Stimulated activated CD8-positive, alpha-beta memory T cell treated with anti-CD3 and anti-CD28 coated beads, Interleukin-4, amount 100 ng/mL, for 48 hours (primary cell): ENCODE measurements at regions not wholly inside any gene's neighbourhood (a gene's known extent, or its start where the extent isn't known, plus 50 kb on each side); places are given as distances from the start of the nearest gene placed in this dataset.
"Not testable (repeated sequence)": the region's sequence is repeated elsewhere in the genome, so short reads cannot be mapped to it uniquely, and the experiment has no call there.

Source experiments
- DNase-seq: peaks from one replicate; pipeline ENCODE4 v3.0.0-alpha.2; 2020

GRCh38 chr11:82191695-82192094 lies 542.0 kb downstream of the FAM181B start:
- no peak for DNase-seq

- DNase-seq: no peak
Observed at GRCh38 chr11:82185925-82186324, 547.7 kb downstream of the FAM181B start.

- no peak for DNase-seq
Observed at GRCh38 chr11:82184966-82185365, 548.7 kb downstream of the FAM181B start.

- no peak for DNase-seq
Observed at GRCh38 chr11:82183346-82183745, 550.3 kb downstream of the FAM181B start.

- not testable (repeated sequence) for DNase-seq
Observed at GRCh38 chr11:82182697-82183096, 551.0 kb downstream of the FAM181B start.

GRCh38 chr11:82181796-82182195 lies 551.9 kb downstream of the FAM181B start:
- DNase-seq: not testable (repeated sequence)

GRCh38 chr11:82176945-82177344 lies 556.7 kb downstream of the FAM181B start:
- no peak for DNase-seq

- no peak for DNase-seq
Observed at GRCh38 chr11:82176365-82176764, 557.3 kb downstream of the FAM181B start.

GRCh38 chr11:82174610-82175009 lies 559.1 kb downstream of the FAM181B start:
- DNase-seq: no peak

GRCh38 chr11:82146789-82147188 lies 586.9 kb downstream of the FAM181B start:
- DNase-seq: no peak

- no peak for DNase-seq
Observed at GRCh38 chr11:82118946-82119345, 614.7 kb downstream of the FAM181B start.

GRCh38 chr11:82117362-82117761 lies 616.3 kb downstream of the FAM181B start:
- no peak for DNase-seq

- DNase-seq: no peak
Observed at GRCh38 chr11:82105331-82105998, 628.2 kb downstream of the FAM181B start.

- DNase-seq: no peak
Observed at GRCh38 chr11:82092904-82093303, 640.8 kb downstream of the FAM181B start.

- no peak for DNase-seq
Observed at GRCh38 chr11:82089426-82089825, 644.2 kb downstream of the FAM181B start.

- DNase-seq: no peak
Observed at GRCh38 chr11:82085493-82085892, 648.2 kb downstream of the FAM181B start.

GRCh38 chr11:82082976-82083375 lies 650.7 kb downstream of the FAM181B start:
- DNase-seq: no peak

- no peak for DNase-seq
Observed at GRCh38 chr11:82080160-82080559, 653.5 kb downstream of the FAM181B start.

- DNase-seq: no peak
Observed at GRCh38 chr11:82076126-82076525, 657.5 kb downstream of the FAM181B start.

- DNase-seq: no peak
Observed at GRCh38 chr11:82059505-82059904, 674.2 kb downstream of the FAM181B start.

GRCh38 chr11:82056450-82056849 lies 677.2 kb downstream of the FAM181B start:
- no peak for DNase-seq

- no peak for DNase-seq
Observed at GRCh38 chr11:82049199-82049598, 684.5 kb downstream of the FAM181B start.

GRCh38 chr11:82047200-82047599 lies 686.5 kb downstream of the FAM181B start:
- DNase-seq: no peak

GRCh38 chr11:82046778-82047177 lies 686.9 kb downstream of the FAM181B start:
- no peak for DNase-seq

- DNase-seq: no peak
Observed at GRCh38 chr11:82045748-82046457, 687.8 kb downstream of the FAM181B start.
